GM19351 (cell line): ENCODE measurements at regions not wholly inside any gene's neighbourhood (a gene's known extent, or its start where the extent isn't known, plus 50 kb on each side); places are given as distances from the start of the nearest gene placed in this dataset.
"Not testable (repeated sequence)": the region's sequence is repeated elsewhere in the genome, so short reads cannot be mapped to it uniquely, and the experiment has no call there.

Source experiments
- ATAC-seq: cut with Tn5 transposase; IDR thresholded peaks from one replicate; pipeline ENCODE4 v1.9.1; 2021; ENCODE audit warnings: mild to moderate bottlenecking, moderate library complexity; ENCODE audit not compliant: unreplicated experiment

DNA sequence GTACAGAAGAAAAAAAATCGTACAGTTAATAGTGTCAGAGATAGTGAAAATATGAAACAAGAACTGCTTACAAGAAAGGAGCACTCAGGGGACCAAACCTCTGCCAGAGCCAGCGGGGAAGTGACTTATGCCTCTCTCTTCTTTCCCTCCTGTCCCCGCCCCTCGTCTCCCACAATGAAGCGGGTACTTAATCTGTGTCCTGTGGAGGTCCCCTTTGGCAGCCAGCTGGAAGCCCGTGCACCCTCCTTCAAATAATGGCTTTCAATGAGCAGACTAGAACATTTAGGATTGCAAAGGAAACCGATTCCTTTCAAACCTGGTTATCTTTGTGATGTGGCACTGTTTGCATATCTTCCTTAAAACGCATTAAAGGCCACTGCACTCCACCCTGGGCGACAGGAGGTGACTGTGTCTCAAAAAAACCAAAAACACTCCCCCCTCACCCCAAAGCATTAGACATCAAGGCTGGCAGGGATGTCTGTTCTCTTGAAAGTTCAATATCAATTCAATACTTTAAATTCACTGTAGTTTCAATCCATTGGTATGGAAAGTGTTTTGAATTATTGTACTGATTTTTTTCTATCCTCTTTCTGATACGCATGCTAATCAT lies 51.7 kb downstream of the PPIAL4C start:
- not testable (repeated sequence) for ATAC-seq

DNA sequence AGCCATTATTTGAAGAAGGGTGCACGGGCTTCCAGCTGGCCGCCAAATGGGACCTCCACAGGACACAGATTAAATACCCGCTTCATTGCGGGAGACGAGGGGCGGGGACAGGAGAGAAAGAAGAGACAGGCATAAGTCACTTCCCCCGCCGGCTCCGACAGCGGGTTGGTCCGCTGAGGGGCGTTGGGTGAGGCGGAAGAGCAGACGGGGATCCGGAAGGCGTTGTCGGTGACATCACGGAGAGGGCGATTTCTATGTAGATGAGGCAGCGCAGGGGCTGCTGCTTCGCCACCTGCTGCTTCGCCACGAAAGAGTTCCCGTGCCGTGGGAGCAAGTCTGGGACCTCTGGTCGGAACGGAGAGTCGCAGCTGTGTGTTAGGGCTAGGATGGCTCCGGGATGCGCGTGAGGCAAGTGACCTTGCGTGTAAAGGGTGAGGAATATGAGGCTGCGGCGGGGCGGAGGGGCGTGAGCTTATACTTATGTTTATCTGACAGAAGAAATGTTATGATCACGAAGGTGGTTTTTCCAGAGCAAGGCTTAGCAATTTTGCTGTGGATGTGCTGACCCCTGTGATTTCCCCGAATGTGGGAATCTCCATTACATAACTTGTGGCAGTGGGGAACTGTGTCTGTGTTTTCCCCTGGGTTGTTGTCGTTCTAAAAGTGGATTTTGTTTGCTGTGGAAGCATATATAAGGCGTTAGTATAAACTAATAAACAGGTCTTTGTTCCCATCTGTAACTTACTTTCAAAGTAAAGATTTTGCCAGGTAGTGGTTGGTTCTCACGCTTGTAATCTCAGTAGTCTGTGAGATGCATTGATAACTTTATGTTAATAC lies 52.9 kb downstream of the PPIAL4C start:
- ATAC-seq = peak; percentile 84

DNA sequence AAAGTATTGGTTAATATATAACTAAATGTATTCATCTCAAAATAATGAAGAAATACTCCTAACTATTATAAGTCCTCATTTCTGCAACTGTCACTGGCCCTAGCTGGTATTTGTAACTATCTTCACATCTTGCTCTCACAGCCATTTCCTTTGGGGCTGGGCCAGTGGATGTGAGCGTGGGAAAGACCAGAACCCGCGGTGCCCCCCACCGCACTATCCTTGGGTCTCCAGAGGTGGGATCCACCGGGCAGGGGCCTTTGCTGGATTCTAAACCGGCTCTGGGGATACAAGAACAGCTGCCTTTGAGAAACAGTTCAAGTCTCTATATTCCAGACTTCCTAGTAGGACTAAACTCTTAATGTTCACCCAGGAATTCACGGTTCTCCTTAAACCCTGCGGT lies 54.8 kb downstream of the PPIAL4C start:
- ATAC-seq = not testable (repeated sequence)

DNA sequence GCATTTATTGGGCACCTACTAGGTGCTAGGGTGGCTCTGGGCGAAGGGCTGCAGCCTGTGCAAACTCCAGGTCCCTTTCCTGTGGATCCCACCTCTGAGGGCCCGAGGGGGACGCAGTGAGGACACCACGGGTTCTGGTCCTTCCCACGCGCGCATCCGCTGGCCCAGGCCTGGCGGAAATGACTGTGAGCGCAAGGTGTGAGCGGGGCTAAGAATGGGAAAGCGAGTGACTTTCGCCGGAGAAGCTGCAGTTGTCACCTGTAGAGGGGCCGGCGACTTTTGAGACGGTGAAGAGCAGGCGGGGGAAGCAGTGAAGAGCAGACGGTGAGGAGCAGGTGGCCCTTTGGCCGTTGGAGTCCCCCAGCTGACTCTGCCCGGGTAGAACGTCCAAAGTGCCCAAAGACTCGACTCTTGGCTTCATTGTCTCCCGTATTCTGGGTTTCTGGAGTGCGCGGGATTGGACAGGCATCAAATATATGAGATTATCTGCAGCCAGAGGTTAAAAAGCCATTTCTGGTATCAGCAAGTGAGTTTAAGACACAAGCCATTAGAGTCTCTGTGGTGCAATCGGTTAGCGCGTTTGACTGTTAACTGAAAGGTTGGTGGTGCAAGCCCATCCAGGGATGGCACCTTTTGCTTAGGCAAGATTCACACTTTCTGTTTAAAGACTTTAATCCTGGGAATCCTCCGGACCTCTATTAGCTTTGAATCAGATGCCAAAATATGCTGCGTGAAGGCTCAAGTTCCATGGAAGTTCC lies 55.4 kb downstream of the PPIAL4C start:
- ATAC-seq = not testable (repeated sequence)

DNA sequence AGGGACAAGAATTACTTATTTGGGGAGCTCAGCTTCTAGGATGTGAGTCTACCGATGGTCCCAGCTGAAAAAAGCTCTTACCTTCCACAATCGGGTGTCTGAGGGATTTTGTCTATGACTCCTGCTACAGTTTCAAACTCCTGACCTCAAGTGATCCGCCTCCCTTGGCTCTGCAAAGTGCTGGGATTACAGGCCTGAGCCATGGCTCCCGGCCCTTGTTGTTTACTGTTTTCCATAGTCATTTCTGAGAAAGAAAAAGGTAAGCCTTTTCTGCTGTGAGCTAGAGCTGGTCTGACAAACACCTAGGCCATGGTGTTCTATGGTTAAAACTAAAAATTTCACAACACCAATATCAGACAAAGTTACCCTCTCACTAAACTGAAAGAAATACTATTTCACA lies 57.5 kb downstream of the PPIAL4C start:
- ATAC-seq = not testable (repeated sequence)

DNA sequence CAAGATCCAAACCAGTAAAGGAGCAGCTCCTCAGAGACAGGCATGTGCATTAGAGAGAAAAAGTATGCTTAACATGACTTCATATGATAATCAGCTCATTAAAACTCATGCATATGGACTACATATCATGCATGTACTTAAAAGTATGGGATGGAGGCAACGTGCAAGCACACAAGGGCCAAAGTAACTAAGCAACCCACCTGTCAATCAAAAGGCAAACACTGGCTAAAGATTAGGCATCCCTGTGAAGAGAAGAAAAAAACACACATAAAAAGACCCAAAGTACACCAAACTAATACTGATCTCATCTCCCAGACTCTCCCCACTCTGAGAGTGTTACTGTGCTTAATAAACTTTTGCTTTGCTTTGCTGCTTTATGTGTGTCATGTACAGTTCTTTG lies 61.2 kb downstream of the PPIAL4C start:
- not testable (repeated sequence) for ATAC-seq

DNA sequence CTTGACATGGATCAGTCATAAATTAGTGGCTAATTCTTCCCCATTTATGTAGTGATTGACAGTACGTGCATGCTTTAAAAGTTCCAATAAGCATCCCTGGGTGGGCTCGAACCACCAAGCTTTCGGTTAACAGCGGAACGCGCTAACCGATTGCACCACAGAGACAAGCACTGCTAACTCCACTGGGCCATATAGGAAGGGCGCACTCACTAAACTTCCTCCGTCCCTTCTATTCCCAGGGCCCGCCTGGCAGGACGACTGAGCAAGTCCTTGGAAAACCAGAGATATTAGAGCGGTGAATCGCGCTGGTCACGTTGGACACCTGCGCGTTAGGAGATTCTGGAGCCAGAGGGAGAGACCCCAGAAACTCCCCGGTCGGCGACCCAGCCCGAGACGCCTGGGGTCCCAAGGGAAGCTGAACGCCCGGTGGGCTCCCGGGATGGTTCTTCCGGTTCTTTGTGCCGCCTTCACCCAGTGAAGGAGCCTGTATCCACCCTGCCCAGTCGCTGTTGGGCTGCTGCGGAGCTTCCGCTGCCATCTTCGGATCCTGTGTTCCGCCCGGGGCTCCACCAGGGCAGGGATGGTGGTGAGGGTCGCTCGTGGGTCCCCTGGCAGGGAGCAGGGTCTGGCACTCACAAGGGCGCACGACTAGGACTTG lies 62.8 kb downstream of the PPIAL4C start:
- ATAC-seq = not testable (repeated sequence)

DNA sequence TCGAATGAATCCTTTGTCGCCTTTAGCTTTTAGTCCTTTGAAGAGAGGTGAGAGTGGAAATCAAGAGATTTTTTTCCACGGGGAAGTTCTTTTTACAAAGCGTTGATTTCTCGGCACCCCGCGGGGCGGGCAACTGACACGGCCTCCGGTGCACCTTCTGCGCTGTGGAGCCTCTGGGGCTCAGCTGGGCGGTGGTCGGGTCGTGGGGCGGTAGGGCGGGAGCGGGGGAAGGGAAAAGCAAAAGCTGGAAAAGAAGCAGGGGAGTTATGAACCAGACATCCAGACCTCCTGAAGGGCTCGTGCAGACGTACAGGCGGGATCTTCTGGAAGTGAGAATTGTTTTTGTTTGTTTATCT lies 63.3 kb downstream of the PPIAL4C start:
- not testable (repeated sequence) for ATAC-seq

DNA sequence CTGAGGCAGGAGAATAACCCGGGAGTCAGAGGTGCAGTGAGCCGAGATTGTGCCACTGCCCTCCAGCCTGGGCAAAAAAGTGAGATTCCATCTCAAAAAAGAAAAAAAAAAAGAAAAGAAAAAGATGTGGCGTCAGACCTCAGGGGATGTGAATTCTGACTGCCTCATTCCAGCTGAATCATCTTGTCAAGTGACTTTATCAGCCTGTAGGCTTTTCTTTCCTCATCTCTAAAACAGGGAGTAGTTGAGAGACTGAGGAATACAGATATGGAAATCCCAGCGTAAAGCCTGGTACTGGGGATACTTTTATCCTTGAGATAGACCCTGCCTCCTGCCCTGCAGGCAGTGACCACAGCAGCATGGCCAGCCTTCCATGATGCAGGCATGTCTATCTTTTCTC lies 74.1 kb downstream of the PPIAL4C start:
- ATAC-seq = not testable (repeated sequence)

DNA sequence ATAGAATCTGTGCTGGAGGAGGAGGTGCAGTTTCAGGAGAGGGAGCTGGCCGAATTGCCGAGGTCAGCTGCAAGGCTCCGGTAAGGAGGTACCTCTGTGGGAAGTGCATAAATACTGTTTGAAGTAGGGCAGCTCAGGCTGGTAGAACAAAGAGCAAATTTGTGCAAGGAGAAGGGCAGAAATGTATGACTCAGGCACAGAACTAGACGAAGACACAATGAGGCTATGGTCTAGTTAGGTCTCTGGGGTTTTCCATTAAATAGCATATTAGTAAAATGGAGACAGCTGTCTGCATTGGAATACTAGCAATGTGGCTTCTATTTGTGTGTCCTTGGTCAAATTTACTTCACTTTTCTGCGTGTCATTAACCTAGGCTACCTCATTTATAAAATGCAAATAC lies 74.5 kb downstream of the PPIAL4C start:
- ATAC-seq = not testable (repeated sequence)

DNA sequence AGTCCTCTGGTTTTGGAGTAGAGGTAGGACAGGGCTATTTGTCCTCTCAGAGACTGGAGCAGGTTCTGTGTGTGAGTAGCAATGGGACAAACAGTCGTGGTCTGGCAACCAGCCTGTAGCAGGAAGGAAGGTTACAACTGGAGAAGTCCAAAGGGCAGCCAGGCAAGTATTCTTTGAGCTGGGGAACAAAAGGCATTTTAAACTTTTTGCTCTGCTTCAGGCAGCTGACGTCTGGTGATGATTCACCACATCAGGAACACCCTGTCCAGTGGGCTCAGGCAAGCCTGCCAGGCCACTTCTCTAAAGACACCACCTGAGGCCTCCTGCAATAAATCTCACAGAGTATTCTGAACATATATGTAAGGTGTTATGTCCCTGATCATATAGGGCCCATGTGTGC lies 81.0 kb downstream of the PPIAL4C start:
- not testable (repeated sequence) for ATAC-seq

DNA sequence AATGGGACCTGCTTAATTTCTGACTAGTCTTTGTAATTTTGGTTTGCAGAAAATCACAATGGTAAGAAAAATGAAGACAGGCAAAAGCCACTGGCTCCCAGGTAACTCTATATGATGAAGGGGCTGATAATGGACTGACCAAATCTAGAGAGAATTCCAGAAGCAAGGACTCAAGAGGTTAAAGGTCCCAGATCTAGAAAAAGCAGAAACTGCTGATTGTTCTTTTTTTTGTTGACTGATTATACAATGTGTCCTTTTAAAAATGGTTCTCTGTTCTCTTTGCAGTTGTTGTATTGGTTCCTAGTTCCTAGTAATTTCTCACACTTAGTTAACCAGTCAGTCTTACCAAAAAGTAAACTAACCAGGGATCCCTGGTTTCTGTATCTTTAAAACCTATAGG lies 81.4 kb downstream of the PPIAL4C start:
- not testable (repeated sequence) for ATAC-seq

DNA sequence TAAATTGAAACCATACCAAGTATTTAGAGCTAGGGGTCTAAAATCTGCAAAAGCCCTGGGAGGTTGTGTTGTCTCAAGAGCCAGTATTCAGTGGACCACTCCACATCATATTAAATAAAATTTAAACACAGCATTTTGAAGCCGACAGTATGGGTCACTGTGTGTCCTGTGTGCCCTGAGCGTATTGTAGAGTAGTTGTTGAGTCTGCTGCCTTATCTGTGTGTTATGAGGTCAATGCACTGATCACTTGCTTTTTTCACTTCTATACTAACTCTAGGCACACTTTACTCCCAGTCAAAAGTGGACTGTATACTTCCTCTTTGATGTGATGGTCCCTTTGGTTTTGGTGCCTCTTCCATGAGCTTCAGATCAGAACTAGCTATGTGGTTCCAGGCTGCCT lies 81.9 kb downstream of the PPIAL4C start:
- not testable (repeated sequence) for ATAC-seq

DNA sequence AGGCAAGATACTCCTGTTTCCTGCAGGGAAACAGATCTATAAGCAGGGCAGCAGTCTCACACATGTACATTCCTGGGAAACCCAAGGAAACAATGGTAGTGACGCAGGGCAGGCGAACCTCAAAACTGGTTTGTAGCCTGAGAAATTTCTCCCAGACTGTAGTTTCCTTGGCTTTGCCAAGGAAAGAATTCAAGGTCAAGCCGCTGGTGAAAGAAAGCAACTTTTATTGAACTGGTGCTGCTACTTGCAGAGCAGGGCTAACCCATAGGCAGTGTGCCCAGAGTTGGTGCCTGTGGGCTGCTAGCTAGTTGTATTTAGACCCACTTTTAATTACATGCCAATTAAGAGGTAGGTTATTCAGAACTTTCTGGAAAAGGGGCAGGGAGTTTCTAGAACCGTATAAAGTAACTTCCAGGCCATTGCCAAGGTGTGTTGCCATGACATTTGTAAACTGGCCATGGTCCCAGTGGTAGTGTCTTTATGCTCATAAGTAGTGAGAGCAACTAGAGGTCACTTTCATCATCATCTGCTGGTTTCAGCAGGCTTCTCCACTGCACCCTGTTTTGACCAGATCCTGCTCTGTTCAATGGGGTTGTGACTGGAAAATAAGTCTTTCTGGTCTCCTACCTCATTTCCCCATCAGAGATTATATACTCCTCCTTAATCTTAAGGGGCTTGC lies 89.7 kb downstream of the PPIAL4C start:
- ATAC-seq = not testable (repeated sequence)

DNA sequence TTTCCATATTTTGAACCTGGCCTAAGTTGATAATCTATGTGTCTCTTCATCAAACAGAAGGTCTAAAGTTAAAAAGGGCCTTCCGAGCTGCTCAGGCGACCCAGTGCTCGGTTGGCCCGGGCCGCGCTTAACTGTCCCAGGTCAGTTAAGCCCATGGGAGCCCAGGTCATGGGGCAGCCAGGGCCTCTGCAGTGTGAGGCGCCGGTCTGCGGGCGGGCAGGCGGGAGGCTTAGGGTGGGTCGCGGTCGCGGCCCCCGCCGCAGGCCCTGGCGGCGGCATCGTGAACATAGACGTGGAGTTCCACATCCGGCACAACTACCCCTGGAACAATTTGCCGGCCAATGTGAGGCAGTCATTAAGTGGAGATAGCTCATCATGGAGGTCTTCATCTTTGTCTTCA lies 91.3 kb downstream of the PPIAL4C start:
- not testable (repeated sequence) for ATAC-seq

DNA sequence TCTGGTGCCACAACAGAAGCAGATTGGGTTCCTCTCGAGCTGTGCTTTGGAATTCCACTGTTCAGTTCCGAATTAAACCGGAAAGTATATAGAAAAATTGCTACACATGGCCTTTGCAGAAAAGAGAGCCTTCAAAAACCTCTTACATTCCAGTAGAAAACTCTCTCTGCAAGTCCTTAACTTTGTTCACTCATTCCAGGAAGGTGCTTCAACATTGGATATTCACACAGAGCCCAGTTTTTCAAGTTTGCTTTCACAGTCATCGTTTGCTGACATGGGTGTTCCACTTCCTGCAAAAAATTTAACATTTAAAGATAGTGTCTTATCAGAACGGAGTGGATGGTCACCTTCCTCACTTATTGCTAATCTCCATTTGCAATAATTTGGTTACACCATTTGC lies 93.7 kb downstream of the PPIAL4C start:
- not testable (repeated sequence) for ATAC-seq

DNA sequence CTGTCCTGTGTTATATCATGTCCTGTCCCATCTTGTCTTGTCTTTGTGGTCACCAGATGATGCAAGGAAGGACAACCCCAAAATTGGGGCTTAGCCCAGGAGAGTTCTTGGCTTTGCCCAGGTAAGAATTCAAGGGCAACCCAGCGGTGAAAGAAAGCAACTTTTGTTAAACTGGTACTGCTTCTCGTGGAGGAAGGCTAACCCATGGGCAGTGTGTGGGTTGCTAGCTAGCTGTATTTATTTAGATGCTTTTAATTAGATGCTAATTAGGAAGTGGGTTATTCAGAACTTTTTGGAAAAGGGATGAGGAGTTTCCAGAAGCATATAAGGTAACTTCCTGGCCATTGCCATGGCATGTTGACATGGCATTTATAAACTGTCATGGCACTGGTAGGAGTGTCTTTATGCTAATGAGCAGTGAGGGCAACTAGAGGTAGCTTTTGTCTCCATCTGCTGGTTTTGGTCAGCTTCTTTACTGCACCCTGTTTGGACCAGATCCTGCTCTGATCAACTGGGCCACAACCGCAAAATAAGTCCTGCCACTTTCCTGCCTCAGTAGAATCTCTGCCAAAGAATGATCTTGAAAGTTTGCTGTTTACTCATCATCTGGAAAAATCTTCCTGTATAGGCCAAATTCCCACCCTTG lies 95.8 kb upstream of the FCGR1A start:
- peak; percentile 61 for ATAC-seq

DNA sequence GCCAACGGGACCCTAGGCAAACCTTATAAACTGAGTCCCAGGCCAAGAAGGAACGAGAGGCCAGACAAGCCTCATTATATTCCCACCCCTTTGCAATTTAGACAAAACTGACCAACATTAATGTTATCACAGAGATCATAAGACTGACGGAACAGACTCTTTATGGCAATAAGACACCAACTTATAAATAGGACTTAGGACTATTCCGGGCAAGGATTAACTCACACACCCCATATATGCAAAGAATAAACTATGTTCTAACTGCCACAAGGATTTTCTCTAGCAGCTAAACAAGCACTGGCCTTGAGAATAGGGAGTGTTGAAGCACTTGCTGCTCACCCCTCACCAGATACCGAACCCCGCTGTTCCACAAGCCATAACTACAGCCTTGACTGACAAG lies 91.1 kb upstream of the FCGR1A start:
- not testable (repeated sequence) for ATAC-seq

DNA sequence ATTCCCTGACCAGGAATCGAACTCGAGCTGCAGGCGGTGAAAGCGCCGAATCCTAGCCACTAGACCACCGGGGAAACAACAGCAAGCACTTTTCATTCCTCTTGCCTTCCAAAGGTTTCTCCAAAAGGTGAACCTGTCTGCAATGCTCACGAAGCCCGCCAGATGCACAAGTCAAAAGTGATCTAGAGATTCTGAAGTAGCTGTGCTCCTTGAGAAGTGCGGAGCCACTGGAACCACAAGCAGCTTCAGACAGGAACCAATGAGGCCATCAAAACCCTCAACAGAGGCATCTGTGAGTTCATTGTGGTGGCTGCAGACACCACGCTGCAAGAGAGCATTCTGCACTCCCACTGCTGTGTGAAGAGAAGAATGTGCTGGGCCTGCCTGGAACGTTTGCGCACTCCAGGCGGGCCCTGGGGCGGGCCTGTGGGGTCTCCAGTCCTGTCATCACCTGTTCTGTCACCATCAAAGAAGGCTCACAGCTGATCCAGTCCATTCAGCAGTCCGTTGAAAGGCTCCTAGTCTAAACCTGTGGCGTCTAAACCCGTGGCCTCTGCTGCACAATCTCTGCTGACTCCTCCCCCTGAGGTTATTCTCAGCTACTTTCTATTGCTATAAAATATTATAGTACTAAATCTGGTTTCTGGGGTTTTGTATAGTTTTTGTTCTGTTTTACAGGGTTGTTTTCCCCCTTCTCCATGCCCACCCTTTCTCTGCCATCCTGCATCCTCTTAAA lies 89.5 kb upstream of the FCGR1A start:
- not testable (repeated sequence) for ATAC-seq
